Activated T-helper 2 cell treated with anti-CD3 and anti-CD28 coated beads, Interferon-gamma antibody, Interleukin-2, Interleukin-4, amounts not matched to agents 10 μg/mL and 5 μg/mL and 100 μg/mL, durations not matched to agents 14 hours and 24 hours and 36 hours (primary cell): ENCODE measurements at regions not wholly inside any gene's neighbourhood (a gene's known extent, or its start where the extent isn't known, plus 50 kb on each side); places are given as distances from the start of the nearest gene placed in this dataset.

Experiments
- DNase-seq: peaks from one replicate; pipeline ENCODE4 v3.0.0; 2021; ENCODE audit warnings: low spot score
- H3K27ac Mint-ChIP-seq: one replicate; pipeline ENCODE4 v1.8.0; 2021; ENCODE audit warnings: mixed read lengths
- H3K27me3 Mint-ChIP-seq: one replicate; pipeline ENCODE4 v1.8.0; 2021; ENCODE audit warnings: low read depth, mixed read lengths
- H3K36me3 Mint-ChIP-seq: one replicate; pipeline ENCODE4 v1.8.0; 2021; ENCODE audit warnings: low read depth, mixed read lengths
- H3K4me1 Mint-ChIP-seq: one replicate; pipeline ENCODE4 v1.8.0; 2021; ENCODE audit warnings: low read depth, mixed read lengths
- H3K4me3 Mint-ChIP-seq: one replicate; pipeline ENCODE4 v1.8.0; 2021; ENCODE audit warnings: low read depth, mild to moderate bottlenecking, moderate library complexity, mixed read lengths
- H3K9me3 Mint-ChIP-seq: one replicate; pipeline ENCODE4 v1.8.0; 2021; ENCODE audit warnings: mixed read lengths
- intact Hi-C: fragments of 100-400 bp; cut with micrococcal nuclease; formaldehyde crosslinking; loops from one replicate; pipeline ENCODE4 v1.15.1; 2023

- Mint-ChIP-seq H3K27me3 (peaks cover under 1% of the 10 kb centered on the region), H3K36me3 (no peaks in the 10 kb centered on the region), H3K9me3 (no peaks in the 10 kb centered on the region), H3K4me1 (peaks cover 1% of the 10 kb centered on the region), H3K4me3 (no peak overlapping the region), H3K27ac (no peak overlapping the region)
- no peak for DNase-seq
- intact Hi-C loops = loop anchor here (10.0 kb wide), 1 partner anchor 244 kb away; no protein-coding TSS in a partner anchor
Measured at GRCh38 chr3:168168743-168169142, 73.0 kb upstream of the GOLIM4 start.

GRCh38 chr3:168165390-168166269 lies 69.9 kb upstream of the GOLIM4 start:
- DNase-seq = no peak
- Mint-ChIP-seq H3K27ac (no peak overlapping the region), H3K9me3 (no peaks in the 10 kb centered on the region), H3K4me1 (peaks cover 1% of the 10 kb centered on the region), H3K27me3 (peaks cover 2% of the 10 kb centered on the region), H3K36me3 (no peaks in the 10 kb centered on the region), H3K4me3 (no peak overlapping the region)
- intact Hi-C loops = loop anchor here (1.0 to 10.0 kb wide), 3 partner anchors 71 to 241 kb away; partner anchors contain the start of gene GOLIM4

GRCh38 chr3:168162172-168162571 lies 66.4 kb upstream of the GOLIM4 start:
- Mint-ChIP-seq H3K27me3 (peaks cover 8% of the 10 kb centered on the region), H3K4me1 (no peaks in the 10 kb centered on the region), H3K27ac (no peak overlapping the region), H3K9me3 (no peaks in the 10 kb centered on the region), H3K4me3 (no peak overlapping the region), H3K36me3 (no peaks in the 10 kb centered on the region)
- DNase-seq = no peak
- intact Hi-C loops = loop anchor here (10.0 kb wide), 1 partner anchor 237 kb away; no protein-coding TSS in a partner anchor

- peaks cover 10% of the 10 kb centered on the region for H3K27me3 Mint-ChIP-seq
- no peaks in the 10 kb centered on the region for H3K9me3 Mint-ChIP-seq
- no peak overlapping the region for H3K4me3 Mint-ChIP-seq
- no peaks in the 10 kb centered on the region for H3K36me3 Mint-ChIP-seq
- no peak overlapping the region for H3K27ac Mint-ChIP-seq
- intact Hi-C loops = loop anchor here (10.0 kb wide), 1 partner anchor 237 kb away; no protein-coding TSS in a partner anchor
- no peaks in the 10 kb centered on the region for H3K4me1 Mint-ChIP-seq
- no peak for DNase-seq
Measured at GRCh38 chr3:168161696-168162095, 66.0 kb upstream of the GOLIM4 start.

GRCh38 chr3:168157903-168158302 lies 62.2 kb upstream of the GOLIM4 start:
- Mint-ChIP-seq H3K27ac (no peak overlapping the region), H3K9me3 (no peaks in the 10 kb centered on the region), H3K4me1 (no peaks in the 10 kb centered on the region), H3K36me3 (no peaks in the 10 kb centered on the region), H3K27me3 (peaks cover 13% of the 10 kb centered on the region), H3K4me3 (no peak overlapping the region)
- no peak for DNase-seq
- intact Hi-C loops = no loop called here

- H3K36me3 Mint-ChIP-seq = no peaks in the 10 kb centered on the region
- H3K4me1 Mint-ChIP-seq = no peaks in the 10 kb centered on the region
- peaks cover 2% of the 10 kb centered on the region for H3K9me3 Mint-ChIP-seq
- H3K27me3 Mint-ChIP-seq = peaks cover 13% of the 10 kb centered on the region
- H3K27ac Mint-ChIP-seq = no peak overlapping the region
- intact Hi-C loops = no loop called here
- H3K4me3 Mint-ChIP-seq = no peak overlapping the region
- DNase-seq = no peak
Measured at GRCh38 chr3:168157099-168157700, 61.5 kb upstream of the GOLIM4 start.

GRCh38 chr3:168156479-168156878 lies 60.8 kb upstream of the GOLIM4 start:
- H3K36me3 Mint-ChIP-seq = no peaks in the 10 kb centered on the region
- intact Hi-C loops = no loop called here
- H3K27ac Mint-ChIP-seq = no peak overlapping the region
- peaks cover 13% of the 10 kb centered on the region for H3K27me3 Mint-ChIP-seq
- H3K4me1 Mint-ChIP-seq = no peaks in the 10 kb centered on the region
- no peak overlapping the region for H3K4me3 Mint-ChIP-seq
- no peak for DNase-seq
- peaks cover 9% of the 10 kb centered on the region for H3K9me3 Mint-ChIP-seq

GRCh38 chr3:168155303-168155702 lies 59.6 kb upstream of the GOLIM4 start:
- Mint-ChIP-seq H3K36me3 (no peaks in the 10 kb centered on the region), H3K27me3 (peaks cover 13% of the 10 kb centered on the region), H3K9me3 (peaks cover 11% of the 10 kb centered on the region), H3K4me3 (no peak overlapping the region), H3K4me1 (no peaks in the 10 kb centered on the region), H3K27ac (no peak overlapping the region)
- intact Hi-C loops = no loop called here
- DNase-seq = no peak

GRCh38 chr3:168154089-168154488 lies 58.4 kb upstream of the GOLIM4 start:
- H3K27me3 Mint-ChIP-seq = peaks cover 12% of the 10 kb centered on the region
- no peaks in the 10 kb centered on the region for H3K36me3 Mint-ChIP-seq
- DNase-seq = no peak
- H3K4me1 Mint-ChIP-seq = no peaks in the 10 kb centered on the region
- H3K27ac Mint-ChIP-seq = no peak overlapping the region
- H3K4me3 Mint-ChIP-seq = no peak overlapping the region
- intact Hi-C loops = no loop called here
- peaks cover 11% of the 10 kb centered on the region for H3K9me3 Mint-ChIP-seq

GRCh38 chr3:168152149-168152548 lies 56.4 kb upstream of the GOLIM4 start:
- Mint-ChIP-seq H3K9me3 (peaks cover 11% of the 10 kb centered on the region), H3K4me3 (no peak overlapping the region), H3K27me3 (peaks cover 9% of the 10 kb centered on the region), H3K27ac (no peak overlapping the region), H3K4me1 (no peaks in the 10 kb centered on the region), H3K36me3 (no peaks in the 10 kb centered on the region)
- intact Hi-C loops = no loop called here
- DNase-seq = no peak
